CD4-positive, alpha-beta T cell treated with Interleukin-6 at 100 ng/mL for 8 hours (primary cell): ENCODE measurements at regions not wholly inside any gene's neighbourhood (a gene's known extent, or its start where the extent isn't known, plus 50 kb on each side); places are given as distances from the start of the nearest gene placed in this dataset.

ENCODE experiments used
- DNase-seq: peaks from one replicate; pipeline ENCODE4 v3.0.0-alpha.2; 2020; ENCODE audit warnings: mixed read lengths, low spot score

- DNase-seq, result no peak
Observed at GRCh38 chrX:15915959-15916703, 61.5 kb upstream of the AP1S2 start.

- no peak for DNase-seq
Observed at GRCh38 chrX:15914486-15914885, 59.9 kb upstream of the AP1S2 start.

- no peak for DNase-seq
Observed at GRCh38 chrX:15913146-15913545, 58.5 kb upstream of the AP1S2 start.

- no peak for DNase-seq
Observed at GRCh38 chrX:15911734-15912550, 57.3 kb upstream of the AP1S2 start.

- no peak for DNase-seq
Observed at GRCh38 chrX:15909605-15910004, 55.0 kb upstream of the AP1S2 start.

- no peak for DNase-seq
Observed at GRCh38 chrX:15908603-15909290, 54.1 kb upstream of the AP1S2 start.

- DNase-seq, result no peak
Observed at GRCh38 chrX:15906041-15906943, 51.7 kb upstream of the AP1S2 start.
